CD4-positive, alpha-beta T cell (primary cell): ENCODE measurements at regions not wholly inside any gene's neighbourhood (a gene's known extent, or its start where the extent isn't known, plus 50 kb on each side); places are given as distances from the start of the nearest gene placed in this dataset.

Experiments
- ATAC-seq: fragments of 200-7000 bp; cut with Tn5 transposase; one replicate; pipeline ENCODE4 v1.10.0; 2022; ENCODE audit warnings: mild to moderate bottlenecking; ENCODE audit not compliant: poor library complexity
- CTCF ChIA-PET: fragments of 350-600 bp; sonication (Branson Sonifier 250); formaldehyde crosslinking; loops from one replicate; lab custom pipeline; 2021; ENCODE audit warnings: antibody characterized with exemption, inconsistent platforms; lab: Charles Lee
- POLR2A ChIA-PET: fragments of 350-600 bp; sonication (Branson Sonifier 250); formaldehyde crosslinking; loops from one replicate; lab custom pipeline; 2021; ENCODE audit warnings: antibody characterized with exemption, inconsistent platforms; lab: Charles Lee
- DNase-seq, 14 experiments: peaks; one replicate each; pipeline ENCODE4 v3.0.0-alpha.2; 2013 to 2020; ENCODE audit warnings: mixed read lengths in 2 of 14
- H3K27ac ChIP-seq, 2 donors: one replicate each; pipeline versions ENCODE4 v1.5.1 to v1.7.0; 2013; ENCODE audit warnings: low read length in 2 of 2, low read depth in 1 of 2, mild to moderate bottlenecking in 1 of 2
- H3K27me3 ChIP-seq, 2 experiments: 1 replicate in 1 of 2; 2 replicates in 1 of 2; pipeline versions ENCODE4 v1.6.1 to v1.7.0; 2013; ENCODE audit warnings: low read length in 2 of 2, control low read depth in 1 of 2, mild to moderate bottlenecking in 1 of 2, moderate library complexity in 1 of 2; ENCODE audit not compliant: insufficient read depth in 2 of 2, control insufficient read depth in 1 of 2
- H3K36me3 ChIP-seq: one replicate; pipeline ENCODE4 v1.6.1; 2013; ENCODE audit warnings: low read length, control low read depth; ENCODE audit not compliant: insufficient read depth
- H3K4me1 ChIP-seq: one replicate; pipeline ENCODE4 v1.6.1; 2013; ENCODE audit warnings: low read length, control low read depth; ENCODE audit not compliant: insufficient read depth
- H3K4me3 ChIP-seq: one replicate; pipeline ENCODE4 v1.5.1; 2013; ENCODE audit warnings: mild to moderate bottlenecking, low read length, moderate library complexity
- H3K9me3 ChIP-seq, 2 experiments: 1 replicate in 1 of 2; 2 replicates in 1 of 2; pipeline versions ENCODE4 v1.6.1 to v1.7.0; 2013; ENCODE audit warnings: low read length in 2 of 2, mild to moderate bottlenecking in 2 of 2, control low read depth in 1 of 2, moderate library complexity in 1 of 2; ENCODE audit not compliant: control insufficient read depth in 1 of 2, insufficient read depth in 1 of 2
- H3K27ac Mint-ChIP-seq: one replicate; pipeline ENCODE4 v1.8.0; 2020; ENCODE audit warnings: mixed read lengths
- H3K27me3 Mint-ChIP-seq: one replicate; pipeline ENCODE4 v1.8.0; 2021; ENCODE audit warnings: mixed read lengths
- H3K36me3 Mint-ChIP-seq: one replicate; pipeline ENCODE4 v1.8.0; 2021; ENCODE audit warnings: low read depth, mixed read lengths
- H3K4me1 Mint-ChIP-seq: one replicate; pipeline ENCODE4 v1.8.0; 2021; ENCODE audit warnings: low read depth, mixed read lengths
- H3K4me3 Mint-ChIP-seq: one replicate; pipeline ENCODE4 v1.8.0; 2020; ENCODE audit warnings: mild to moderate bottlenecking, mixed read lengths
- H3K9me3 Mint-ChIP-seq: one replicate; pipeline ENCODE4 v1.8.0; 2020; ENCODE audit warnings: mixed read lengths
- intact Hi-C, 2 experiments: fragments of 100-400 bp; cut with DNase I in 1 of 2; cut with micrococcal nuclease in 1 of 2; formaldehyde crosslinking; loops; one replicate each; pipeline versions ENCODE4 v1.15.1 to v1.9.0; 2023 to 2025; cut with DNase I, micrococcal nuclease
- TF ChIP-seq, protein P1 (sequence below): fragments of 200-600 bp; IDR thresholded peaks from one replicate; pipeline ENCODE4 v1.8.0; 2022; ENCODE audit warnings: antibody characterized with exemption, mild to moderate bottlenecking

DNA sequence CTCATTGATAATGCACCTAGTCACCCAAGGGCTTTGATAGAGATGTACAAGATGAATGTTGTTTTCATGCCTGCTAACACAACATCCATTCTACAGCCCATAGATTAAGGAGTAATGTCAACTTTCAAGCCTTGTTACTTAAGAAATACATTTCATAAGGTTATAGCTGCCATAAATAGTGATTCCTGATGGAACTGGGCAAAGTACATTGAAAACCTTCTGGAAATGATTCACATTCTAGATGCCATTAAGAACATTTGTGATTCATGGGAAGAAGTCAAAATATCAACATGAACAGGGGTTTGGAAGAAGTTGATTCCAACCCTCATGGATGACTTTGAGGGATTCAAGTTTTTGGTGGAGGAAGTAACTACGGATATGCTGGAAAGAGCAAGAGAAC lies 135.2 kb downstream of the TLE3 start:
- Mint-ChIP-seq H3K27me3 (peaks cover 4% of the 10 kb centered on the region), H3K4me1 (no peaks in the 10 kb centered on the region), H3K27ac (no peak overlapping the region), H3K4me3 (no peak overlapping the region), H3K36me3 (no peaks in the 10 kb centered on the region), H3K9me3 (no peaks in the 10 kb centered on the region)
- Histone ChIP-seq H3K4me1 (no peaks in the 10 kb centered on the region), H3K36me3 (no peaks in the 10 kb centered on the region), H3K4me3 (no peak overlapping the region), H3K9me3 (no peaks in the 10 kb centered on the region), H3K27ac (no peak overlapping the region), H3K27me3 (no peaks in the 10 kb centered on the region)
- intact Hi-C loops = no loop called here
- POLR2A ChIA-PET = no interaction called here
- ATAC-seq = no peak
- TF ChIP-seq, protein P1, sequence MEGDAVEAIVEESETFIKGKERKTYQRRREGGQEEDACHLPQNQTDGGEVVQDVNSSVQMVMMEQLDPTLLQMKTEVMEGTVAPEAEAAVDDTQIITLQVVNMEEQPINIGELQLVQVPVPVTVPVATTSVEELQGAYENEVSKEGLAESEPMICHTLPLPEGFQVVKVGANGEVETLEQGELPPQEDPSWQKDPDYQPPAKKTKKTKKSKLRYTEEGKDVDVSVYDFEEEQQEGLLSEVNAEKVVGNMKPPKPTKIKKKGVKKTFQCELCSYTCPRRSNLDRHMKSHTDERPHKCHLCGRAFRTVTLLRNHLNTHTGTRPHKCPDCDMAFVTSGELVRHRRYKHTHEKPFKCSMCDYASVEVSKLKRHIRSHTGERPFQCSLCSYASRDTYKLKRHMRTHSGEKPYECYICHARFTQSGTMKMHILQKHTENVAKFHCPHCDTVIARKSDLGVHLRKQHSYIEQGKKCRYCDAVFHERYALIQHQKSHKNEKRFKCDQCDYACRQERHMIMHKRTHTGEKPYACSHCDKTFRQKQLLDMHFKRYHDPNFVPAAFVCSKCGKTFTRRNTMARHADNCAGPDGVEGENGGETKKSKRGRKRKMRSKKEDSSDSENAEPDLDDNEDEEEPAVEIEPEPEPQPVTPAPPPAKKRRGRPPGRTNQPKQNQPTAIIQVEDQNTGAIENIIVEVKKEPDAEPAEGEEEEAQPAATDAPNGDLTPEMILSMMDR = no peak
- no peak for DNase-seq
- CTCF ChIA-PET = no interaction called here

DNA sequence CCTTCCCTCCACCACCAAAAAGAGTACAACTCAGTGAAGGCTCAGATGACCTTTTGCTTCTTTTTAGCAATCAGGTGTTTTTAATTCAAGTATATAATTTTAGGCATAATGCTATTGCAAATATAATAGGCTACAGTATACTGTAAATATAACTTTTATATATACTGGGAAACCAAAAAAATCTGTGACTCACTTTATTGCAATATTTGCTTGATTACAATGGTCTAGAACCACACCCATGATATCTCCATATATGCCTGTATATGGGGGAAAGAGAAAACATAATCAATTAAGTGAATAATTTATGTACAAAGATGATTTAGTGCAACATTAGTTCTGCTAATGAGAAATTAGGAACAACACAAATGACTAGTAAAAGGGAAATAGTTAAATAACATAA lies 134.3 kb downstream of the TLE3 start:
- H3K4me3 ChIP-seq = no peak overlapping the region
- H3K4me1 ChIP-seq = no peaks in the 10 kb centered on the region
- ChIA-PET CTCF (no interaction called here), POLR2A (no interaction called here)
- no peak for ATAC-seq
- Mint-ChIP-seq H3K27ac (no peak overlapping the region), H3K4me3 (no peak overlapping the region), H3K27me3 (peaks cover 4% of the 10 kb centered on the region), H3K36me3 (no peaks in the 10 kb centered on the region), H3K4me1 (no peaks in the 10 kb centered on the region), H3K9me3 (no peaks in the 10 kb centered on the region)
- H3K27ac ChIP-seq = no peak overlapping the region
- H3K9me3 ChIP-seq = no peaks in the 10 kb centered on the region
- TF ChIP-seq, protein P1 = no peak
- H3K36me3 ChIP-seq = no peaks in the 10 kb centered on the region
- H3K27me3 ChIP-seq = no peaks in the 10 kb centered on the region
- no peak for DNase-seq
- intact Hi-C loops = no loop called here

DNA sequence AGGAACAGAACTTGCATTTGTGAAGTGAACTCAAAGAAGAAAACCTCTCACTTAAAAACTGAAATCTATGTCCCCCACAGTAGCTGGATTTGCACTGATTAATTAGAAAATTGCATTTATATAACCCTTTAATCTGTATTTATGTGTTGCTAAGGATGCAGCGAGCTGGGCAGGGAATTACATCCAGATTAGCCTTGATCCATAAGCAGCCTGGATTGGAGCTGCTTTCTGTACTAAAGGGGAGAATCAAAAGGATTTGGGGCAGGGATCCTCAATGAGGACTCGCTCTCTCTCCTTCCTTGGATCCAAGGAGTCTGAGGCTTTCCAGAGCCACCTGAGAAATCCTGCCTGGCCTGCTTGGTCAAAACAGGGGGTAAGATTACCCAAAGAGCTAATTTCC lies 125.9 kb downstream of the TLE3 start:
- no peak overlapping the region for H3K4me3 Mint-ChIP-seq
- H3K9me3 Mint-ChIP-seq = peaks cover 3% of the 10 kb centered on the region
- Histone ChIP-seq H3K27ac (no peak overlapping the region), H3K27me3 (peaks cover 19 to 26% of the 10 kb centered on the region in 2 experiments), H3K4me3 (no peak overlapping the region), H3K9me3 (peaks cover 0 to 5% of the 10 kb centered on the region in 2 experiments), H3K4me1 (no peaks in the 10 kb centered on the region), H3K36me3 (no peaks in the 10 kb centered on the region)
- no peaks in the 10 kb centered on the region for H3K4me1 Mint-ChIP-seq
- intact Hi-C loops = no loop called here
- no peak overlapping the region for H3K27ac Mint-ChIP-seq
- no peak for DNase-seq
- ChIA-PET POLR2A (no interaction called here), CTCF (no interaction called here)
- TF ChIP-seq, protein P1 = no peak
- ATAC-seq = no peak
- peaks cover 27% of the 10 kb centered on the region for H3K27me3 Mint-ChIP-seq
- H3K36me3 Mint-ChIP-seq = no peaks in the 10 kb centered on the region
